Activated naive CD8-positive, alpha-beta T cell treated with anti-CD3 and anti-CD28 coated beads, Interleukin-2, amount 50 U/mL, for 24 hours (primary cell): ENCODE measurements at regions not wholly inside any gene's neighbourhood (a gene's known extent, or its start where the extent isn't known, plus 50 kb on each side); places are given as distances from the start of the nearest gene placed in this dataset.

ENCODE experiments used
- ATAC-seq: fragments of 150-1000 bp; cut with Tn5 transposase; one replicate; pipeline ENCODE4 v1.10.0; 2021
- DNase-seq: peaks from one replicate; pipeline ENCODE4 v3.0.0; 2021
- H3K27ac Mint-ChIP-seq: one replicate; pipeline ENCODE4 v1.8.0; 2021; ENCODE audit warnings: mild to moderate bottlenecking, mixed read lengths
- H3K27me3 Mint-ChIP-seq: one replicate; pipeline ENCODE4 v1.8.0; 2021; ENCODE audit warnings: mixed read lengths
- H3K36me3 Mint-ChIP-seq: one replicate; pipeline ENCODE4 v1.8.0; 2021; ENCODE audit warnings: low read depth, mixed read lengths
- H3K4me1 Mint-ChIP-seq: one replicate; pipeline ENCODE4 v1.8.0; 2021; ENCODE audit warnings: mixed read lengths
- H3K4me3 Mint-ChIP-seq: one replicate; pipeline ENCODE4 v1.8.0; 2021; ENCODE audit warnings: mild to moderate bottlenecking, moderate library complexity, mixed read lengths
- H3K9me3 Mint-ChIP-seq: one replicate; pipeline ENCODE4 v1.8.0; 2021; ENCODE audit warnings: mixed read lengths

DNA sequence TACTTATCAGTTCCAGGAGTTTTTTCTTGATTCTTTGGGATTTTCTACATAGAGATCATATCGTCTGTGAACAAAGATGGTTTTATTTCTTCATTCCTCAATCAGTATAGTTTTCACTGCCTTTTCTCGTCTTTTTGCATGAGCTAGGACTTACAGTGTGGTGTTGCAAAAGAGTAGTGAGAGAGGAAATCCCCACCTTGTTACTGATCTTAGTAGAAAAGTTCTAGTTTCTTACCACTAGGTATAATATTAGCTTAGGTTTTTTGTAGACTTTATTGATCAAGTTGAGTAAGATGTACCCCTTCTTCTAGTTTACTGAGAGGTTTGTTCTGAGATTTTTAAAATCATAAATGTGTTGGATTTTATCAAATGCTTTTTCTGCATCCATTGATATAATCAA is 123.3 kb downstream of the TMEM26 start:
- H3K27ac Mint-ChIP-seq = no peak overlapping the region
- peaks cover 19% of the 10 kb centered on the region for H3K9me3 Mint-ChIP-seq
- no peak for ATAC-seq
- no peaks in the 10 kb centered on the region for H3K4me1 Mint-ChIP-seq
- no peaks in the 10 kb centered on the region for H3K36me3 Mint-ChIP-seq
- no peak for DNase-seq
- H3K4me3 Mint-ChIP-seq = no peak overlapping the region
- H3K27me3 Mint-ChIP-seq = peaks cover 8% of the 10 kb centered on the region

- Mint-ChIP-seq H3K36me3 (no peaks in the 10 kb centered on the region), H3K4me3 (no peak overlapping the region), H3K9me3 (peaks cover 15% of the 10 kb centered on the region), H3K27me3 (peaks cover 8% of the 10 kb centered on the region), H3K4me1 (no peaks in the 10 kb centered on the region), H3K27ac (no peak overlapping the region)
- ATAC-seq (no peak), DNase-seq (no peak)
Measured at GRCh38 chr10:61325223-61325960, 127.8 kb downstream of the TMEM26 start.

GRCh38 chr10:61323726-61324125 is 129.5 kb downstream of the TMEM26 start:
- no peaks in the 10 kb centered on the region for H3K4me1 Mint-ChIP-seq
- no peak overlapping the region for H3K4me3 Mint-ChIP-seq
- no peaks in the 10 kb centered on the region for H3K36me3 Mint-ChIP-seq
- H3K9me3 Mint-ChIP-seq = peaks cover 10% of the 10 kb centered on the region
- H3K27ac Mint-ChIP-seq = no peak overlapping the region
- peaks cover 8% of the 10 kb centered on the region for H3K27me3 Mint-ChIP-seq
- no peak for ATAC-seq
- DNase-seq = no peak

DNA sequence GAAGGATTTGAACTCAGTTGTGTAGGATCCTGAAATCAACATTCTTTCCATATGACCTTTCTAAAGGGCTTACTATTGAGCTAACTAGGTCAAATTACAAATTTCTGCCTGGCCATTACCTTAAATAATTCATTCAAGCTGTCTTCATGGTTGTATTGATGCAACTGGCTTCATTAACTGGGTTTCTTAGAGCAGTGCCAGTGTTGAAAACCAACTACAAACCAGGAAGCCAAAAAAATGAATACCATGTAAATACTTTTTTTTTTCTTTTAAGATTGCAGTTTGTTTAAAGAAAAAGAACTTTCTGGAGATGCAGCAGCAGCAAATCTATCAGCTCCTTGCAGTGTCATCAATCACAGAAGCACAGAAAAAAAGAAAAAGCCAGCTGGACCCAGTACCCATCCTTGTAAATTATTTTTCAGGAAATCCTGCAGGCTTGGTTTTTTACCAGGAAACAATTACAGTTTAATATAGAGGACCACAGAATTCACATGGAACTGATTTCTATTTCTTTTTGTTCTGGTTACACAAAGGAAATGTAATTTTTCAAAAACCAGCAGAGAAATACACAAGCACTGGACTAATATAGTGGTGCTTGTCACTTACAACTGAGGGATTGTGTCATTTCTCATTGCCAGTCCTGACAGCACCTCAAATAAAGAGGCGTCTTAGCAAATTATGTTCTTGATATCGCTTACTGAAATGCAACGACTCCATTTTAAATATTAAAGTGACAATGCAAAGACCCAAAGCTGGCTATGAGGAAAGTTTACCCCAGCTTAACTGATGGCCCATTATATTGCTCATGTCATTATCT is 131.9 kb downstream of the TMEM26 start:
- Mint-ChIP-seq H3K36me3 (no peaks in the 10 kb centered on the region), H3K4me1 (no peaks in the 10 kb centered on the region), H3K27ac (no peak overlapping the region), H3K9me3 (no peaks in the 10 kb centered on the region), H3K4me3 (no peak overlapping the region), H3K27me3 (peaks cover 2% of the 10 kb centered on the region)
- ATAC-seq (no peak), DNase-seq (no peak)

DNA sequence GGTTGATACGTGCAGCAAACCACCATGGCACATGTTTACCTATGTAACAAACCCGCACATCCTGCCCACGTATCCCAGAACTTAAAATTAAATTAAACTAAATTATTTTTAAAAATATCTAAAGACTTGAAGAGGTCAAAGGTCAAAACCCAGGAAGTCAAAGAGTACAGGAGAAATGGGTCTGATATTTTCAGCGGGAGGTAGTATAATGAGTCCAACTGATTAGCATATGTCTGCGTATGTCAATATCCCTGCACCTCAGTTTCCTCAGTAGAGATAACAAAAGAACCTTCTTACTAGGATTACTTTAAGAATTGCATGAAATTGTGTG is 133.0 kb downstream of the TMEM26 start:
- Mint-ChIP-seq H3K9me3 (no peaks in the 10 kb centered on the region), H3K4me1 (no peaks in the 10 kb centered on the region), H3K4me3 (no peak overlapping the region), H3K27ac (no peak overlapping the region), H3K36me3 (no peaks in the 10 kb centered on the region), H3K27me3 (no peaks in the 10 kb centered on the region)
- no peak for DNase-seq
- ATAC-seq = no peak

DNA sequence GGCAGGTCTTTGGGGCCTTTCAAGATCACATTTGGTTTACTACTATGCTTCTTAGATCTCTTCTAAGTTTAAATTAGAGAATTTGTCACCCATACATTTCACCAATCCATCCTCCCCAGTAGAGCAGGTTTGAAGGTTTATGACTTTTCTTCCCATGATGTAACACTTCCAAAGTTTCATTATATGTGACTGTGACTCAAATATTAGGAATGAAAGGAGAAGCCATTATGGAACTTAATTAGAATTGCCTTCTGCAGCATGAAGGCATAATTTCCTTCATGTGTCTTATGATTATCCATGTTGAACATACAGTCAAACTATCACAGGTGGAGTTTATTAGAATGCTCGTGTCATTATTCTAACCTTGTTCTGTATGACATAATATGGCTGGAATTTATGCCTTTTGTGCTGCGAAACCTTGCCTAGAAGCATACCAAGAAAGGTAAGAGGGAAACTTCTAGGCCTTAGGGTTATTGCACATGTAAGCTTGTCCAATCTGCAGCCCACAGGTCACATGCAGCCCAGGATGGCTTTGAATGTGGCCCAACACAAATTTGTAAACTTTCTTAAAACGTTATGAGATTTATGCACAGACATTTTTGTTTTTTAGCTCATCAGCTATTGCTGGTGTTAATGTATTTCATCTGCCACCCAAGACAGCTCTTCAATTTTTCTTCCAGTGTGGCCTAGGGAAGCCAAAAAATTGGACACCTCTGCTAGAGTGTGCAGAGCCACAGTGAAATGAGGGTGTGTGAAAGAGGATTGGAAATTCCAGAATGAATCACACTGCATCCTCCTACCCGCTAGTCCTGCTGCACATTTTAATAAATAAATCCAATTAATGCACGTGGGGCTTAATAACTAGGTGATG is 133.6 kb downstream of the TMEM26 start:
- Mint-ChIP-seq H3K4me3 (no peak overlapping the region), H3K27ac (no peak overlapping the region), H3K9me3 (no peaks in the 10 kb centered on the region), H3K27me3 (no peaks in the 10 kb centered on the region), H3K4me1 (no peaks in the 10 kb centered on the region), H3K36me3 (no peaks in the 10 kb centered on the region)
- ATAC-seq (no peak), DNase-seq (no peak)

DNA sequence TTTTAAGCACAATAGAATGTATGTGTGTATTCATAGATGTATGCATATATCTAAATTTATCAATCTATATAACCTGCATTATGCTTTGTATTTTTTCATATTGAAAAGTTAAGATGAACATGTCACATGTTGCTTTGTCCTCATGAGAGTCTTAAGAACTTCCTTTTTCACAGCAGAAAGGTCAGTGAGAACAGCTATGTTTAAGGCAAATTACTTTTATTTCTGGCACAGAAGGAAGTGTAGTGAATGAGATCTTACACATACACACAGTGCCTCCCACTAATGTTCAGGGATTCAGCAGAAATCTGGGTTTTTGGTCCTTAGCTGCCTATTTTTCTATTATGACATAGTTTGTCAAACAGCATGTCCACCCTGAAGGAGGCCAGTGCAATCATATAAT is 134.8 kb downstream of the TMEM26 start:
- ATAC-seq (no peak), DNase-seq (no peak)
- no peaks in the 10 kb centered on the region for H3K36me3 Mint-ChIP-seq
- H3K27ac Mint-ChIP-seq = no peak overlapping the region
- H3K4me3 Mint-ChIP-seq = no peak overlapping the region
- no peaks in the 10 kb centered on the region for H3K27me3 Mint-ChIP-seq
- H3K4me1 Mint-ChIP-seq = peaks cover 7% of the 10 kb centered on the region
- H3K9me3 Mint-ChIP-seq = no peaks in the 10 kb centered on the region

DNA sequence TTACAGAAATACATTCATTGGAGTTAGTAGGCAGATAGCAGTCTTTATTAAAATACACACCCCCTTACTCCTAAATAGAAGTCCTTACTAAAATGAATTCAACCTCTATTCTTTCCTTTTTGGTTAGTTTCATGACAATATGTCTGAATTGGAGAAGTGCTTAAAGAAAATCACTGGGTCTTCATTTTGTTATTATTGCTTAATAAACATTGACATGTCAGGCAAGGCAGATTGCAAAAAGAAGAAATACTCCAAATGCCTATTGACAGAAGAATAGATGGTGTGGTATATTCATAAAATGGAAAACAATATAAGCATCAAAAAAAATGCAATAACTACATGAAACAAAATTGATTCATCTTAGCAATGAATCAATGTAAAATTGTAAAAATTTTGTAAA is 135.5 kb downstream of the TMEM26 start:
- ATAC-seq (no peak), DNase-seq (no peak)
- Mint-ChIP-seq H3K27ac (no peak overlapping the region), H3K9me3 (no peaks in the 10 kb centered on the region), H3K27me3 (no peaks in the 10 kb centered on the region), H3K36me3 (no peaks in the 10 kb centered on the region), H3K4me1 (peaks cover 8% of the 10 kb centered on the region), H3K4me3 (no peak overlapping the region)

- DNase-seq (no peak), ATAC-seq (no peak)
- Mint-ChIP-seq H3K4me3 (no peak overlapping the region), H3K27ac (no peak overlapping the region), H3K9me3 (no peaks in the 10 kb centered on the region), H3K27me3 (no peaks in the 10 kb centered on the region), H3K36me3 (no peaks in the 10 kb centered on the region), H3K4me1 (peaks cover 8% of the 10 kb centered on the region)
Measured at GRCh38 chr10:61316676-61317265, 136.4 kb downstream of the TMEM26 start.

- Mint-ChIP-seq H3K4me3 (no peak overlapping the region), H3K36me3 (no peaks in the 10 kb centered on the region), H3K9me3 (no peaks in the 10 kb centered on the region), H3K4me1 (peaks cover 8% of the 10 kb centered on the region), H3K27ac (no peak overlapping the region), H3K27me3 (no peaks in the 10 kb centered on the region)
- DNase-seq (no peak), ATAC-seq (no peak)
Measured at GRCh38 chr10:61314273-61314672, 138.9 kb downstream of the TMEM26 start.

- no peak overlapping the region for H3K27ac Mint-ChIP-seq
- no peak overlapping the region for H3K4me3 Mint-ChIP-seq
- ATAC-seq (no peak), DNase-seq (no peak)
- H3K9me3 Mint-ChIP-seq = no peaks in the 10 kb centered on the region
- no peaks in the 10 kb centered on the region for H3K27me3 Mint-ChIP-seq
- H3K4me1 Mint-ChIP-seq = peaks cover 8% of the 10 kb centered on the region
- no peaks in the 10 kb centered on the region for H3K36me3 Mint-ChIP-seq
Measured at GRCh38 chr10:61313460-61313859, 139.7 kb downstream of the TMEM26 start.

DNA sequence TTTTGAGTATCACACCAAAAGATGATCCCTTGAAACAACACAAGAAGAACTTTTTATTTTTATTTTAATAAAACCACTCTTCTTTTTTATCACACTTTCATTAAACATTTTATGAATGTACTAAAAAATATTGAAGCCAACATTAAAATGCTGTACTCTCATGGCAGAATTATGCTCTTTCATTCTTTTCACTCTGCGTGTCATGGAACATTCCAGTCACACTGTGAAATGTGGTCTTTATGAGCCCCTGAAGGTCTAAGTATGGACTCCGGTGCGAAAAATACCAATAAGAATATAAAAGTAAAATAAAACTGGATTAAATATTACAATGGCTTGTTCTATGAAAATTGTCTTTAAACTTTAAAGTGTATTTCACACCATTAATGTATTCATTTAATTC is 148.4 kb downstream of the TMEM26 start:
- DNase-seq = no peak
- Mint-ChIP-seq H3K27me3 (peaks cover 2% of the 10 kb centered on the region), H3K4me3 (no peak overlapping the region), H3K4me1 (peaks cover 3% of the 10 kb centered on the region), H3K27ac (no peak overlapping the region), H3K9me3 (no peaks in the 10 kb centered on the region), H3K36me3 (no peaks in the 10 kb centered on the region)
- no peak for ATAC-seq

DNA sequence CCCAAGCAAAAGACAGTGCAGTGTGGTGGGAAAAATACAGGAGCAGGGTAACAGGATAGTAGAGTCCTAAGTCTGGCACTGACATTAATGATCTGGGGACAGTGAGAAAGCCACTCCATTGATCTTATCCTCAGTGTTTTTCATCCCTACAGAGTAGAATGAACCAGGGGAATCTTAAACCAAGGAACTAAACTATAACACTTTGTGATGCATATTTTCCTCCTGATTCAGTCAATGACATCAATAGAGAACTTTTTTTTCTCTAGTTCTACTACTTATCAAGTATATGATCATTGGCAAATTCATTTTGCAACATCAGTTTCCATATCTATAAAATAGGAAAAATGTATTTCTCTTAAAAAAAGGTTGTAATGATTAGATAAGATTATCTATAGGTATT is 151.1 kb downstream of the TMEM26 start:
- DNase-seq = no peak
- Mint-ChIP-seq H3K27me3 (peaks cover 2% of the 10 kb centered on the region), H3K4me1 (peaks cover 3% of the 10 kb centered on the region), H3K36me3 (peaks cover 2% of the 10 kb centered on the region), H3K4me3 (no peak overlapping the region), H3K9me3 (peaks cover 12% of the 10 kb centered on the region), H3K27ac (no peak overlapping the region)
- ATAC-seq = no peak

DNA sequence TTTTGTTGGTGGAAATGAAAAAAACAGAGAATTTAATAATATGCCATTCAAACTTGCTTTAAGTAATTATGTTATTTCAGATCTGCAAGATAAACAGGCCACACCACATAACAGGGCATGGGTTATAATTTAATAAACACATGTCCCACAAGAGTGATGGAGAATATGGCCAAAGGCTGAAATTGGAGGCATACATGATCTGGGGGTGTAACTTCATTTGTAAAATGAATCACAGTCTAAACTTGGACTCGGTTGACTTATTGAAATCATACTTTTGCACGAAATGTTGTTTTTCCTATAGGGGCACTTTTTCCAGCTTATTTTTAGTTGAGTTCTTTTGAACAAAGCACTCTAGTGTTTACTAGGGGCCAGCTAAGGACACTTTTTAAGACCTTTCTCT is 151.6 kb downstream of the TMEM26 start:
- ATAC-seq (no peak), DNase-seq (no peak)
- H3K27me3 Mint-ChIP-seq = peaks cover 2% of the 10 kb centered on the region
- peaks cover 3% of the 10 kb centered on the region for H3K4me1 Mint-ChIP-seq
- H3K27ac Mint-ChIP-seq = no peak overlapping the region
- peaks cover 12% of the 10 kb centered on the region for H3K9me3 Mint-ChIP-seq
- no peak overlapping the region for H3K4me3 Mint-ChIP-seq
- H3K36me3 Mint-ChIP-seq = peaks cover 2% of the 10 kb centered on the region
